Fibroblast of the aortic adventitia (primary cell): ENCODE measurements at regions not wholly inside any gene's neighbourhood (a gene's known extent, or its start where the extent isn't known, plus 50 kb on each side); places are given as distances from the start of the nearest gene placed in this dataset.

ENCODE experiments used
- DNase-seq: peaks from one replicate; pipeline ENCODE4 v3.0.0-alpha.2; 2010; ENCODE audit warnings: low read depth
- H3K4me3 ChIP-seq: 2 replicates; pipeline ENCODE4 v1.5.1; 2011; ENCODE audit warnings: low read depth, mild to moderate bottlenecking, control low read depth, low read length, moderate library complexity
- CTCF ChIP-seq: IDR thresholded peaks from 2 replicates; pipeline ENCODE4 v1.5.1; 2011; ENCODE audit warnings: mild to moderate bottlenecking, low read length, control low read depth, inconsistent platforms; ENCODE audit not compliant: insufficient read depth

DNA sequence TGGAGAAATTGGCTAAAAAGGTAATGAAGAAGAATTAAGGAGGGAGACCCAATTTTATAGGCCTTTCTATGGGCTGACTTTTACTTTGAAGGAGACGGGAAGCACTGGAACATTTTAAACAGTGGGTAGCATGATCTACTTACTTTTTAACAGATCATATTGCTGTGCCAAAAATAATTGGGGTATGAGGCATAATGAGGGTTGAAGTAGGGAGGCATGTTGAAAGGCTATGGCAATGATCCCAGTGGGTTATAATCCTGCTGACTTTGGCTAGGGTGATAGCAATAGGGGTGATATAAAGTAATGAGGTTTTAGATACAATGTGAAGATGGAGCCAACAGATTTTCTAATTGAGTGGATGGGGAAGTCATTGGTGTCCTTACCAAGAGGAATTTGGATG lies 73.2 kb downstream of the GPR37 start:
- no peak for DNase-seq
- TF ChIP-seq CTCF: no peak
- no peak overlapping the region for H3K4me3 ChIP-seq

DNA sequence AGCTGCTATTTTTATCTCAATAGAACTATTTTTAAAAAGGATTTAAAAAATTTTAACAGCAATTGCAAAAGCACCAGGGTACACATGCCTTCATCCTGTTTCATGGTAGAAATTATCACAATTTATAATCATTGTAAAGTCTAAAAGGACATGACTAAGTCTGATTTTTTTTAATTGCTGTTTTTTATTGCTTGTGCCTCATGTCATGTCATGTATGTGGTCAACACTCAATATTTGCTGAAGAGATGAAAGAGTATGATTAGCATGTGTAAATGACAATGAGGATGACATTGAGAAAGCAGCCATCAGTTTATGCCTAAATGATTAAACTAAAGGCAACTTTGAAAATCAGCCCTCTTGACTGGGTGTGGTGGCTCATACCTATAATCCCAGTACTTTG lies 74.8 kb downstream of the GPR37 start:
- H3K4me3 ChIP-seq: no peak overlapping the region
- no peak for DNase-seq
- no peak for TF ChIP-seq CTCF

- TF ChIP-seq CTCF: no peak
- no peak overlapping the region for H3K4me3 ChIP-seq
- no peak for DNase-seq
Measured at GRCh38 chr7:124689931-124690330, 75.7 kb downstream of the GPR37 start.

DNA sequence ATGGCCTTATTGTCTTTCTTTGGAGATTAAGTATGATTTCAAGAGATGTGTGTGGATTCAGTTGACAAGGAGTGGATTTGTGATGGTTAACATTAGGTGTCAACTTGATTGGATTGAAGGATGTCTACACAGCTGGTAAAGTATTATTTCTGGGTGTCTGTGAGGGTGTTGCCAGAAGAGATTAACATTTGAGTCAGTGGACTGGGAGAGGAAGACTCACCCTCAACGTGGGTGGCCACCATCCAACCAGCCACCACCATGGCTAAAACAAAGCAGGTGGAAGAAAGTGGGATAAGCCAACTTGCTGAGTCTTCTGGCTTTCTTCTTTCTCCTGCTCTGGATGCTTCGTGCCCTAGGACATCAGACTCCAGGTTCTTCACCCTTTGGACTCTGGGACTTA lies 76.1 kb downstream of the GPR37 start:
- H3K4me3 ChIP-seq: no peak overlapping the region
- no peak for DNase-seq
- TF ChIP-seq CTCF: no peak

DNA sequence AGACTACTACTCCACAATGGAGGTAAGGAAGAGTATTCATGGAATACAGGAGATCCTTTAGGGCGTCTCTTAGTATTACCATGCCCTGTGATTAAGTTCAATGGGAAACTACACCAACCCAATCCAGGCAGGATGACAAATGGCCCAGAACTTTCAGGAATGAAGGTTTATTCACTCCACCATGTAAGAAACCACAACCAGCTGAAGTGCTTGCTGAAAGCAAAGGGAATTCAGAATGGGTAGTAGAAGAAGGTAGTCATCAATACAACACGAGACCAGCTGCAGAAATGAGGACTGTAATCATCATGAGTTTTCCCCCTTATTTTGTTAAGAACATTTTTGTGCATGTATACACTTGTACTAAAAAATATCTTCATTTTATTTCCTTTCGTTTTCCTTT lies 76.6 kb downstream of the GPR37 start:
- DNase-seq: peak; percentile 16
- H3K4me3 ChIP-seq: no peak overlapping the region
- TF ChIP-seq CTCF: no peak

DNA sequence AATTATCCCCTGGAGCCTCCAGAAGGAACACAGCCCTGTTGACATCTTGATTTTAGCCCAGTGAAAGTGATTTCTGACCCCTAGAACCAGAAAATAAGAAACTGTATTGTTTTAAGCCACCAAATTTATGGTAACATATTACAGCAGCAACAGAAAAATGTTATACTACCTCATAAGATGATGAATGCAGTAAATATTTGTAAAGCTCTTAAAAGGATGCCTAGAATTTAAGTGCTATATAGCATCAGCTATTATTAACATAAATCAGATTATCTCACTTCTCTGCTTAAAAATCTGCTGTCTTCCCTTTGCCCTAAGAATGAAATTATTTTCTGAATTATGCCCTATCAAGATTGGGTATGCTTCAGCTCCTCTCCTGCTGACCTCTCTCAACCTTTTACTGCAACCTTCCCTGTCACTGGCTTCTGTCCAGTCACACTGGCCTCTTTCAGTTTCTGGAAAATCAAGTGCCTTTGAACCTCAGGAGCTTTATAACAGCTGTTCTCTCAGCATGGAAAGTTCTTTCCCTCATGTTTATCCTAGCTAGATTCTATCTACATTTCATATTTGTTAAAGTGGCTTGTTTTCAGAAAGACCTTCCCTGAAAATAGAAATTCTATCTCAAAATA lies 78.9 kb downstream of the GPR37 start:
- TF ChIP-seq CTCF: no peak
- DNase-seq: no peak
- H3K4me3 ChIP-seq: no peak overlapping the region

- H3K4me3 ChIP-seq: no peak overlapping the region
- TF ChIP-seq CTCF: no peak
- no peak for DNase-seq
Measured at GRCh38 chr7:124681946-124682345, 83.6 kb downstream of the GPR37 start.
